Endothelial cell of umbilical vein (primary cell): ENCODE measurements at regions not wholly inside any gene's neighbourhood (a gene's known extent, or its start where the extent isn't known, plus 50 kb on each side); places are given as distances from the start of the nearest gene placed in this dataset.

ENCODE experiments used
- EZH2 ChIP-seq: IDR thresholded peaks from 2 replicates; pipeline ENCODE4 v1.6.1; 2012; ENCODE audit warnings: borderline replicate concordance, low read depth, mild to moderate bottlenecking, moderate library complexity, low read length, inconsistent platforms; ENCODE audit not compliant: severe bottlenecking
- JUN ChIP-seq: IDR thresholded peaks from 2 replicates; pipeline ENCODE4 v1.6.1; 2011; ENCODE audit warnings: borderline replicate concordance, low read depth; ENCODE audit not compliant: insufficient read length, insufficient read depth
- MYC ChIP-seq: IDR thresholded peaks from one replicate; pipeline ENCODE4 v1.6.1; 2011; ENCODE audit warnings: mild to moderate bottlenecking, low read depth, low read length
- POLR2A ChIP-seq: IDR thresholded peaks from 2 replicates; pipeline ENCODE4 v1.6.1; 2012; ENCODE audit warnings: low read depth, mild to moderate bottlenecking, control low read depth, low read length
- TF ChIP-seq, protein P1 (sequence below), 2 donors: IDR thresholded peaks; 1 replicate in 1 of 2; 2 replicates in 1 of 2; pipeline ENCODE4 v1.5.1; 2011; ENCODE audit warnings: low read length in 2 of 2, mild to moderate bottlenecking in 2 of 2, moderate library complexity in 2 of 2, control low read depth in 1 of 2, inconsistent platforms in 1 of 2, low read depth in 1 of 2; ENCODE audit not compliant: insufficient read depth in 1 of 2; ENCODE audit errors: extremely low read depth in 1 of 2
- TF ChIP-seq, protein P2 (sequence below): IDR thresholded peaks from 2 replicates; pipeline ENCODE4 v1.6.1; 2011; ENCODE audit not compliant: insufficient read depth, insufficient read length

DNA sequence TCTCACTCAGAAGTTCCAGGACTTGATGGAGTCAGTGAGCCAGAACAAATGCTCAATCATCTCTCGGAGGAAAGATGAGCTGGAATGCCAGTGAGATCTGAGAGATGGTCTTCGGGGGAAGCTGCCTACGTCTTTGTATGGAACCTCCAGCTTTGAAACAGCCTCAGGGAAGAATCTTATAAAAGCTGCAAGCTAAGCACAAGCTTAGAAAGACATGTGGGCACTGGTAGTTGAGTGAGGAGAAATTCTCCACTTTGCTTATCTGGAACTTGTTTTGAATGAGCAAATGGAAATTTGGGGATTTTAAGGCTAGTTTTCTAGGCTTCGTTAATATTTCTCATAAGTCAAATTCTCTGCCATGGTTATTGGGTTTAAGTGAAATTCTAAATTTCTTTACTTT lies 594.4 kb downstream of the QKI start:
- TF ChIP-seq, protein P1, sequence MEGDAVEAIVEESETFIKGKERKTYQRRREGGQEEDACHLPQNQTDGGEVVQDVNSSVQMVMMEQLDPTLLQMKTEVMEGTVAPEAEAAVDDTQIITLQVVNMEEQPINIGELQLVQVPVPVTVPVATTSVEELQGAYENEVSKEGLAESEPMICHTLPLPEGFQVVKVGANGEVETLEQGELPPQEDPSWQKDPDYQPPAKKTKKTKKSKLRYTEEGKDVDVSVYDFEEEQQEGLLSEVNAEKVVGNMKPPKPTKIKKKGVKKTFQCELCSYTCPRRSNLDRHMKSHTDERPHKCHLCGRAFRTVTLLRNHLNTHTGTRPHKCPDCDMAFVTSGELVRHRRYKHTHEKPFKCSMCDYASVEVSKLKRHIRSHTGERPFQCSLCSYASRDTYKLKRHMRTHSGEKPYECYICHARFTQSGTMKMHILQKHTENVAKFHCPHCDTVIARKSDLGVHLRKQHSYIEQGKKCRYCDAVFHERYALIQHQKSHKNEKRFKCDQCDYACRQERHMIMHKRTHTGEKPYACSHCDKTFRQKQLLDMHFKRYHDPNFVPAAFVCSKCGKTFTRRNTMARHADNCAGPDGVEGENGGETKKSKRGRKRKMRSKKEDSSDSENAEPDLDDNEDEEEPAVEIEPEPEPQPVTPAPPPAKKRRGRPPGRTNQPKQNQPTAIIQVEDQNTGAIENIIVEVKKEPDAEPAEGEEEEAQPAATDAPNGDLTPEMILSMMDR (IDR thresholded peaks at IDR 0.05; ENCODE audit: extremely low read depth in 1 of 2, insufficient read depth in 1 of 2, low read depth in 1 of 2, low read length in 2 of 2) = no peak
- TF ChIP-seq, protein P2, sequence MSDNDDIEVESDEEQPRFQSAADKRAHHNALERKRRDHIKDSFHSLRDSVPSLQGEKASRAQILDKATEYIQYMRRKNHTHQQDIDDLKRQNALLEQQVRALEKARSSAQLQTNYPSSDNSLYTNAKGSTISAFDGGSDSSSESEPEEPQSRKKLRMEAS = no peak
- TF ChIP-seq JUN (no peak), POLR2A (no peak), EZH2 (no peak), MYC (no peak)
